Bone marrow (tissue), 2 donors: ENCODE measurements at regions not wholly inside any gene's neighbourhood (a gene's known extent, or its start where the extent isn't known, plus 50 kb on each side); places are given as distances from the start of the nearest gene placed in this dataset.

ENCODE experiments used
- DNase-seq, 2 donors: peaks; one replicate each; lab custom pipeline; 2025; lab: John Stamatoyannopoulos, UW

GRCh38 chr6:148653138-148653776 lies 93.6 kb upstream of the UST start:
- DNase-seq = no peak

GRCh38 chr6:148657048-148657447 lies 89.8 kb upstream of the UST start:
- DNase-seq = peak in 1 of 2 donors; percentile 83

- DNase-seq = no peak
Observed at GRCh38 chr6:148658681-148659430, 88.0 kb upstream of the UST start.

- no peak for DNase-seq
Observed at GRCh38 chr6:148667395-148667794, 79.4 kb upstream of the UST start.

GRCh38 chr6:148671085-148671484 lies 75.7 kb upstream of the UST start:
- no peak for DNase-seq

GRCh38 chr6:148671952-148672351 lies 74.9 kb upstream of the UST start:
- DNase-seq = no peak

GRCh38 chr6:148674306-148674705 lies 72.5 kb upstream of the UST start:
- DNase-seq = peak in 1 of 2 donors; percentile 14

GRCh38 chr6:148677594-148678476 lies 69.0 kb upstream of the UST start:
- DNase-seq = peak in 1 of 2 donors; percentile 71

GRCh38 chr6:148678682-148679081 lies 68.1 kb upstream of the UST start:
- no peak for DNase-seq

- DNase-seq = no peak
Observed at GRCh38 chr6:148681666-148682065, 65.2 kb upstream of the UST start.

- DNase-seq = no peak
Observed at GRCh38 chr6:148682252-148682651, 64.6 kb upstream of the UST start.

GRCh38 chr6:148682990-148683389 lies 63.8 kb upstream of the UST start:
- peak; percentile 21 to 96 for DNase-seq

- DNase-seq = no peak
Observed at GRCh38 chr6:148689168-148689567, 57.7 kb upstream of the UST start.

GRCh38 chr6:148693882-148694484 lies 52.8 kb upstream of the UST start:
- peak in 1 of 2 donors; percentile 25 for DNase-seq
